H4 (cell line): ENCODE measurements at regions not wholly inside any gene's neighbourhood (a gene's known extent, or its start where the extent isn't known, plus 50 kb on each side); places are given as distances from the start of the nearest gene placed in this dataset.
"Not testable (repeated sequence)": the region's sequence is repeated elsewhere in the genome, so short reads cannot be mapped to it uniquely, and the experiment has no call there.

ENCODE experiments used
- DNase-seq: peaks from one replicate; pipeline ENCODE4 v3.0.0-alpha.2; 2015; ENCODE audit warnings: low spot score

- DNase-seq = no peak
Measured at GRCh38 chr18:30177056-30177455, 865.5 kb downstream of the DSC3 start.

GRCh38 chr18:30175621-30176225 lies 866.8 kb downstream of the DSC3 start:
- DNase-seq = no peak

- no peak for DNase-seq
Measured at GRCh38 chr18:30175061-30175574, 867.4 kb downstream of the DSC3 start.

- no peak for DNase-seq
Measured at GRCh38 chr18:30163573-30163972, 879.0 kb downstream of the DSC3 start.

DNA sequence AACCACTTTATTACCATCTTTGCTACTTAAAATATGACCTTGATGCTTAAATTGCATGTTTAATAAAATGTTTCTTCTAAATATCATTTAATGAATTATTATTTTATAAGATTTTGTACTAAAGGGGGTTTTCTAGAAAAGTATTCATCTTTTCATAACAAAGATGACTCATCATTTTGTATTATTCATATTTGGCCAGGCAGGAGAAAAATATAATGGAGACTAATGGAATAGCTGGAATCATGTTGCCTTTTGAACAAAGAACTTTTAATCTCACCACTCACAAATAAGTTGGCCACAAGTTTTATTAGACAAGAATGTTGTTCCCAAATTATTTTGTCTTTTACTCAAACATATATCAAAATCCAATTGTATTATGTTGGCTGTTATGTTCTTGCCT lies 882.4 kb downstream of the DSC3 start:
- DNase-seq = no peak

DNA sequence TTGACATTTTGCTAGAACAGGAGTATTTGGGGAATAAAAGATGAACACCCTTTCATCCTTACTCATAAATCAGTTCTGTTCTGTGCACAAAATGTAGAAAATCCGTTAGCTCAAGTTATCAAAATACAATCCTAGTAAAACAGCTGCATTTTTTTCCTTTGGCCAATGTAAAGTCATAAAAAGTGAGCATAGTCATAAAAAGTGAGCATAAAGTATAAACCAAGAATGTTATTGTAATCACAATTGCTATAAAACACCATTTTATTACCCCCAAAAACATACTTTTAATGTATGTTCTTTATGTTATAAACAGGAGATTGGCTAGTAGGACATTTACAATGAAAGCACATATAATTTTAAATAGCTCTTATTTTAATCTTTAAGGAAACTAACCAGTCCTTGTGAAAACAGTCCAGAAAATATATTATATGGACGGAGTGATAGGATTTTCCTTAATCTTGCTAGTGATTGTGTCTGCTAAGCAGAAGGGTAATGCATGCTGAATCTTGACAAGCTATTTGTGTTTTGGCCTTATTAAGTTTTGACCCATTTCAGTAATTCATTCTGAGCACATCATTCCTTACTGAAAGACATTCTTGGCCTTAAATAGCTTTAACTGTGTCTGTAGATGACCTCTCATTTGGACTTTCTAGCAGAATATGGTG lies 891.8 kb downstream of the DSC3 start:
- DNase-seq = no peak

- no peak for DNase-seq
Measured at GRCh38 chr18:30149585-30149984, 893.0 kb downstream of the DSC3 start.

- no peak for DNase-seq
Measured at GRCh38 chr18:30142870-30143269, 899.7 kb downstream of the DSC3 start.

DNA sequence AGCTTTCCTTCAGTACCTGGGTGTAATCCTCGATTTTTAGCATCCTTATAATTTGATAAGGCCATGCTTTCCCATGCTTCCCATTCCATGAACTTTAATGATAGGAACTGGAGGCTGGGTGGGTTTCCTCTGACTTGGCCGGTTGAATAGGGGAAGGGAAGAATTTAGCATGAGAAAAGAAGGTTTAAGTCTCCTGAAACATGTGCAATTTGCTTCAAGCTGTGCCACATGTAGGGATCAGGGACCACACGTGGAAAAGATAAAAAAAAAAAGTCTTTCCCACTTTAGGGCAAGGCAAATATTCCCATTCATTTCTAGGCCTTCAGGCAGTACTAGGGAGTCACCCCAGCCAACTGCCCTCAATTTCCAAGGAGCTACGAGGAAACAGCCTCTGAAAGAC lies 900.3 kb downstream of the DSC3 start:
- no peak for DNase-seq

DNA sequence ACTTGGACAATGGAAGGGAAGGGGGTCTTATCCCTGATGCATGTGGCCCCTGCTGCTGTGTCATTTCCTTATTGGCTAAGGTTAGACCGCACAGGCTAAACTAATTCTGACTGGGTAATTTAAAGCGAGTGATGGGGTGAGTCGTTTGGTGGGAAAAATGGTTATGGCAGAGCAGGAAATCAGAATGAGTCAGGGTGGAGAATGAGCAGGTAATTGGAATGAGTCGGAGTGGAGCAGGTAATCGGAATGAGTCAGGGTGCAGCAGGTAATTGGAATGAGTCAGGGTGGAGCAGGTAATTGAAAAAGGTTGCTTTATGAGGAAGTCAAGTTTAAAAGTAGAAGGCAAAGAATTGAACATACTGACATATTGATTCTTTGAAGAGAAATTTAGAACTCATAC lies 901.0 kb downstream of the DSC3 start:
- DNase-seq = not testable (repeated sequence)

DNA sequence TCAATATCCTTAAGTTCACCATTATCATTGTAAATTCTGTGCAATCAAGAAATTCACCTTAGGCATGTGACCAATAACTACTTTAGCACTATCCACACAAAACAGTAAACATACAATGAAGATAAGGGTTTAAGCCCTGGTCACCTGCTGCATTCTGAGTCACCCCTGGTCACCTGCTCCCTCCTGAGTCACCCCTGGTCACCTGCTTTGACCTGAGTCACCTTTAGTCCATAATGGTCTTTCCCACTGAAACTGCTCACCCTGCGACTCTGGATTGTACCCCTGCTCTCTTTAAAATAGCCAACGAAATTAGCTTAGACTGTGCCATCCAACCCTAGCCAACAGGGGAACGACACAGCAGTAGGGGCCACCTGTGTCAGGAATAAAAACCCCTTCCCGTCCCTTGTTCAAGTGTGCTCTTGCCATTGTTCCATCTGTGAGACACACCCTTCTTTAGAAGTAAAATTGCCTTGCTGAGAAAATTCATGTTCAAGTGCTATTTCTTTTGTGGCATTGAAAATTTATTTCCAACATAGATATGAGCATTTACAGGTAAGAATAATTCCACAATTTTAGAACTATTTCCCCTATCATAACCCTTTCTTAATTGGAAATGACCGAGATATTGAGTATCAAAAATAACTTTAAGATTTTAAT lies 902.8 kb downstream of the DSC3 start:
- DNase-seq = no peak

GRCh38 chr18:30135938-30136337 lies 906.6 kb downstream of the DSC3 start:
- DNase-seq = no peak

- no peak for DNase-seq
Measured at GRCh38 chr18:30134020-30134419, 908.5 kb downstream of the DSC3 start.

GRCh38 chr18:30132959-30133358 lies 909.6 kb downstream of the DSC3 start:
- DNase-seq = no peak

DNA sequence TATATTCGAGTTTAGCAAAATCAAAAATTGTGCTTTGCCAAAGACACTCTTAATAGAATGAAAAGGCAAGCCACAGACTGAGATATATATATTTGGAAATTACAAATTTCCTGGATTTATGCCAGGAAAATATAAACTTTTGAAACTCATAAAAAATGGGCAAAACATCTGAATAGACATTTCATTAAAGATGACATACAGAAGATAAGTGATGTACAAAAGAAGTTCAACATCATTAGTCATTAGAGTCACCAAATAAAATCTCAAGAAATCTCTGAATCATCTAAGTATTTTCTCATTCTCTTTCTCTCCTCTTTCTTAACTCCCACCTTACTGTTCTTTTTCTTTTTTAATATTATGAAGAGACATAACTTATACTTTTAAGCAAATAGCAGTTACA lies 921.1 kb downstream of the DSC3 start:
- no peak for DNase-seq

DNA sequence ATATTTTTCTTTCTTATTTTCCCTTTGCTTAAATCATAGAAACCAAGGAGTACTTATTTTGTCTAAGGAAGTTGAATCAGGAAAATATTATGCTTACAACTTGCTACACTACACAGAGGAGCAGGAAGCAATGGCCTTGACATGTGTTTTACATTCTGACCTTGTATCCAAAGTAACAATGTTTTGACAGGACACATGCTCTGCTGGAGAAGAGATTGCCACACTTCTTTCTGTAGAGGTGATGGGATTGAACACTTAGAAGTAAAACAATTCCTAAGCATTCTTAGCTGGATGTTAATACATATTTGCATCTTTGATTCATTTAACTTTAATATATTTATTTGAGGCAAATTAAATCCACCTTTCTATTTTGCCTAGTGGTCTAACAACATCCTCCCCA lies 929.1 kb downstream of the DSC3 start:
- DNase-seq = no peak

- peak; percentile 37 for DNase-seq
Measured at GRCh38 chr18:30106356-30106755, 936.2 kb downstream of the DSC3 start.

DNA sequence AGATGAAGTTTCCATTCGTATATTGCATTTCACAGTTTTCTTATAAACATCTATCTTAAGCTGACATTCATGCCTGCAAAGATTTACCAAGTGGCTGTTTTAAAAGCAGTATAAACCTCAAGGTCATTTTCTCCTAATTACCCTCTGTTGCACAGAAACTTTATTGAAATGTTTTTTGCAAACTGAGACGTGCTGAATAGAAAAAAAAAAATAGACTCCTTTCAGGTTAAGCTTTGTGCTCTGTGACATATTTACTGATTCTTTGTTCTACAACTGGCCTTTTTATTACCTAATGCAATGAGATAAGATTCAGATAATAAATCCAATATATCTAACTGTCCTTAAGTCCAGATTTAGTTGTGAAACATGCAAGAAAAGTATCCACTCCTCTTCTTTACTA lies 938.7 kb downstream of the DSC3 start:
- DNase-seq = no peak

GRCh38 chr18:30096796-30097195 lies 945.7 kb downstream of the DSC3 start:
- DNase-seq = no peak

DNA sequence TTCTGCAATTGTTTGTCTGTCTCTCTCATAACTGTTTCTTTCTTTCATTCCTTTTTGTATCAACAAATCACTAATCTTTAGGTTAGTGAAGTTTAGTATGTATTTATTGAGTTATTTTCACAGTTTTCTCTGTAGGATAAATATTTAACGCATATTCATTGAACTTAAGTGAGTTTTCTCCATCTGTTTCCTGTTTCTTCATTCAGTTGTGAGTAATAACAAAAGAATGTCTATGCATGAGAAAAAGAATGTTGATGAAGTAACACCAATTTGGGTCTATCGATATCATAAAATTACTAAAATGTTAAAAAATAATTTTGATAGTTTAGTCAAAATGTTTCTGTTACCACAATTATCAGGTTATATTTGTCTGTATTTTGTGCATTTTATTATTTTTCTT lies 948.0 kb downstream of the DSC3 start:
- peak; percentile 5 for DNase-seq

DNA sequence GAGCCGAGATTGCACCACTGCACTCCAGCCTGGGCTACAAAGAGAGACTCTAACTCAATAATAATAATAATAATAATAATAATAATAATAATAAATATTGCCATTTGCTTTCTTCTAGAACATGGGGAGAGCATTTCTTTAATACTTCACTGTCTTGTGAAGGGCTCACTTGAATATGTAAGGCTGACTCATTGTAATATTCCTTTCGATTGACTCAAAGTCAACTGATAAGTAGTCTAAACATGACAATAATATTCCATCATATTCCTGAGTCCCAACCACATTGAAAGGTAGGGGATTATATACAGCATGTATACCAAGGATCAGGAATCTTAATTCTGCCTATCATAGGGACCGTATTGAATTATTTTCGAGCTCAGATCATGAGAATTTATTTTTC lies 949.2 kb downstream of the DSC3 start:
- no peak for DNase-seq

DNA sequence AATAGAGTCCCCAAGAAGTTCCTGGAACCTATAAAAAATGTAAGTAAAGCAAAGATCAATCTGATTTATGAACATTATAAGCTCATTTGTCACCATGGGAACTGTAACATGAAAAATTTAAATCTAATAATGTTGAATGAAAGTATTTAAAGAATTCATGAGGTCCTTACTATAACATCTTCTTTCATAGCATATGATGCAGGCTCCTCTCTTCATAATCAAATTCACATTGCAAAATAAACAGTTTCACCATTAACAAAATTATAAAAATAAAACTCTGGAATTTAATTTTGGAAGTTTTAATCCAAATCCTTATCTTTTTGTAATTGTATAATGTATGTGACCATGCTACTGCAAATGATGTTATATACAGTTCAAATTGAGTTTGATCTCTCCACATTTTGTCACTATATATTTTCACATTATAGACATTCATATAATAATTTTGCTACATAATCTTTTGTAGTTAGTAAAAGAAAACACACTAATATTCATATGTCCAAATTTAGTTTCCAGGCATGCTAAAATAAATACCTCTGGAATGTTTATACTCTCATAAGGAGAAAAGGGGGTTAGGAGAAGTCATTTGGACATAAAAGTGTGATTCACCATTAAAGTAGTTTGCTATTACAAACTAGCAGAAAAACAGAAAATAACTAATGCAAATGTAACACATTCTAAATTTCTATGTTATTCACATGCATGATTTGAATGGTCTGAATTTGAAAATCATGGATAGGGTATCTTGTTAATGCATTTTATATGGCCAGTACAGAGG lies 954.1 kb downstream of the DSC3 start:
- DNase-seq = no peak
